GM13977 (cell line): ENCODE measurements at regions not wholly inside any gene's neighbourhood (a gene's known extent, or its start where the extent isn't known, plus 50 kb on each side); places are given as distances from the start of the nearest gene placed in this dataset.

Experiments
- DNase-seq: peaks from one replicate; pipeline ENCODE4 v3.0.0; 2012; ENCODE audit warnings: low spot score
- in situ Hi-C: fragments of 300-500 bp; cut with MboI; formaldehyde crosslinking; loops from one replicate; pipeline ENCODE4 v1.12.0; 2022; ENCODE audit warnings: low sequenced_read_pairs, low pct_unique_long_range_greater_than_20kb, mixed read lengths, inconsistent platforms; ENCODE audit not compliant: unreplicated experiment
- TF ChIP-seq, protein P1 (sequence below): IDR thresholded peaks from 2 replicates; pipeline ENCODE4 v1.5.1; 2012; ENCODE audit warnings: mild to moderate bottlenecking, control low read depth; ENCODE audit not compliant: insufficient read depth; ENCODE audit errors: extremely low read depth, missing control alignments

DNA sequence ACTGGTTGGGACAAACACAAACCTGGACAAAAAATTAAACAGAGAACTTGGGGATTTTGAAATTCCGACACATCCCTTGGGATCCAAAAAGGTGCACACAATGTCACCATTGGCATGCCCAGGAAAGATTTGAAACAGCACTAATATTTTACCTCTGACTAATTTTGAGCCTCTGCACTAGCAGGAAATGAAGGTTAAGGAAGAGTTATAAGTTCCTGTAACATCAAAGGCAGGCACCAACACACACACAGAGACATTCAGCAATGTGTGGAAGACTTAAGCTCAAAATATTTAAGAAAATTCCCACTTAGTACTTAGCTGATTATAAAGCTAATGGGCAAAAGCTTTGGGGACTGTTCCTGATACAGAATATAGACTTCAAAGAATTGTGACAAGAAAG, 247.0 kb downstream of the CDH9 start:
- TF ChIP-seq, protein P1, sequence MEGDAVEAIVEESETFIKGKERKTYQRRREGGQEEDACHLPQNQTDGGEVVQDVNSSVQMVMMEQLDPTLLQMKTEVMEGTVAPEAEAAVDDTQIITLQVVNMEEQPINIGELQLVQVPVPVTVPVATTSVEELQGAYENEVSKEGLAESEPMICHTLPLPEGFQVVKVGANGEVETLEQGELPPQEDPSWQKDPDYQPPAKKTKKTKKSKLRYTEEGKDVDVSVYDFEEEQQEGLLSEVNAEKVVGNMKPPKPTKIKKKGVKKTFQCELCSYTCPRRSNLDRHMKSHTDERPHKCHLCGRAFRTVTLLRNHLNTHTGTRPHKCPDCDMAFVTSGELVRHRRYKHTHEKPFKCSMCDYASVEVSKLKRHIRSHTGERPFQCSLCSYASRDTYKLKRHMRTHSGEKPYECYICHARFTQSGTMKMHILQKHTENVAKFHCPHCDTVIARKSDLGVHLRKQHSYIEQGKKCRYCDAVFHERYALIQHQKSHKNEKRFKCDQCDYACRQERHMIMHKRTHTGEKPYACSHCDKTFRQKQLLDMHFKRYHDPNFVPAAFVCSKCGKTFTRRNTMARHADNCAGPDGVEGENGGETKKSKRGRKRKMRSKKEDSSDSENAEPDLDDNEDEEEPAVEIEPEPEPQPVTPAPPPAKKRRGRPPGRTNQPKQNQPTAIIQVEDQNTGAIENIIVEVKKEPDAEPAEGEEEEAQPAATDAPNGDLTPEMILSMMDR, result no peak
- DNase-seq, result no peak

GRCh38 chr5:26791021-26791420, 247.4 kb downstream of the CDH9 start:
- TF ChIP-seq, protein P1, result no peak
- in situ Hi-C loops, result no loop called here
- no peak for DNase-seq

More for the DNA sequence above, 247.0 kb downstream of the CDH9 start:
- in situ Hi-C loops, result no loop called here

DNA sequence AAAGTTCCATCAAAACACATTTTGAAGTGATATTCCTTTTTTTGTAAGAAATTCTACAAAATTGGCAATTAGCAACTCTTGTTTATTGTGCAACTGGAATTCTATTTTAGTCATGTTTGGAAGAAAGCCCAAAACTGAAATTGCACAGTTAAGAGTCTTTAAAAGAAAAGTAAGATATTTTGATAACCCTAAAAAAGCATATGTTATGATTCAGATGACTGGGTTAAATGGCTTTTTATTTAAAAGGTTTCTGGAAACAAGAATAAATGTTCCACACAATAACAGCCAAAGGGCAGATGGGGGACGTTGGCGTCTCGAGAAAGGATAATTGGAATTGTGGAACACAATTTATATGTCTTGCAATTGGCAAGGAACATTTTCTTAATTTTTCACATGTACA, 275.2 kb downstream of the CDH9 start:
- in situ Hi-C loops, result no loop called here
- no peak for DNase-seq
- TF ChIP-seq, protein P1, result no peak

GRCh38 chr5:26761446-26761845, 276.9 kb downstream of the CDH9 start:
- DNase-seq, result no peak
- TF ChIP-seq, protein P1, result no peak
- in situ Hi-C loops, result no loop called here

GRCh38 chr5:26761045-26761444, 277.3 kb downstream of the CDH9 start:
- in situ Hi-C loops, result no loop called here
- TF ChIP-seq, protein P1, result no peak
- DNase-seq, result no peak

DNA sequence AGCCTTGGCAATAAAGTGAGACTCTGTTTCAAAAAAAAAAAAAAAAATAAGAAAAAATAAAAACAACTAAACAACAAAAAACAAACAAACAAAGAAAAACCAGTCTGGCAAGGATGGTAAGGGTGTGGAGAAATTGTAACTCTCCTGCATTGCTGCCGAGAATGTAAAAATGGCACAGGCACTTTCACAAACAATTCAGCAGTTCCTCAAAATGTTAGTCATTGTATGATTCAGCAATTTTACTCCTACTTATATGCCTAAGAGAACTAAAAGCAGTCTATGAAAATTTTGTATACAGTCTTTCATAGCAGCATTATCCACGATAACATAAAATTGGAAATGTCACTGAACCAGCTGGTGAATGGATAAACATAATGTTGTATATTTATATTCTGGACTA, 280.4 kb downstream of the CDH9 start:
- TF ChIP-seq, protein P1, result no peak
- no peak for DNase-seq
- in situ Hi-C loops, result no loop called here

- in situ Hi-C loops, result no loop called here
- DNase-seq, result no peak
- TF ChIP-seq, protein P1, result no peak
These were observed 288.6 kb downstream of the CDH9 start for GRCh38 chr5:26749829-26750228.
